ENCODE measurements at regions not wholly inside any gene's neighbourhood (a gene's known extent, or its start where the extent isn't known, plus 50 kb on each side); places are given as distances from the start of the nearest gene placed in this dataset.

DNA sequence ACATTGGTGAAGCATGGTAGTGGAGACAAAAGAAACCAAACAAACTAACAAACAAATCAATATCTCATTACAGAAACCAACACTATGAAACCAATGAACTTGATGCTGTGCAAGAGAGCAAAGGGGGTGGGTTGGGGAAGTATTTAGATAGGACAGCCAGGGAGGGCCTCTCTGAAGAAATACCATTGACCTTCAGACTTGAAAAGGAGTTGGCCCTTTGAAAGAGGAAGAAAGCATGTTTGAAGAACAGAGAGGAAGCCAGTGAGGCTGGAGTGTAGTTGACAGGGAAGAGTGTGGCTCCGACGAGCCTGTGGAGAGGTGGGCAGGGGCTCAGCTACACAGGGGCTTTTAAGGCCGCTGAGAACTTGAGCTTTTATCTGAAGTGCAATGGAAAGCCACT lies 151.0 kb upstream of the GATA6 start:
- TF ChIP-seq, protein P1, sequence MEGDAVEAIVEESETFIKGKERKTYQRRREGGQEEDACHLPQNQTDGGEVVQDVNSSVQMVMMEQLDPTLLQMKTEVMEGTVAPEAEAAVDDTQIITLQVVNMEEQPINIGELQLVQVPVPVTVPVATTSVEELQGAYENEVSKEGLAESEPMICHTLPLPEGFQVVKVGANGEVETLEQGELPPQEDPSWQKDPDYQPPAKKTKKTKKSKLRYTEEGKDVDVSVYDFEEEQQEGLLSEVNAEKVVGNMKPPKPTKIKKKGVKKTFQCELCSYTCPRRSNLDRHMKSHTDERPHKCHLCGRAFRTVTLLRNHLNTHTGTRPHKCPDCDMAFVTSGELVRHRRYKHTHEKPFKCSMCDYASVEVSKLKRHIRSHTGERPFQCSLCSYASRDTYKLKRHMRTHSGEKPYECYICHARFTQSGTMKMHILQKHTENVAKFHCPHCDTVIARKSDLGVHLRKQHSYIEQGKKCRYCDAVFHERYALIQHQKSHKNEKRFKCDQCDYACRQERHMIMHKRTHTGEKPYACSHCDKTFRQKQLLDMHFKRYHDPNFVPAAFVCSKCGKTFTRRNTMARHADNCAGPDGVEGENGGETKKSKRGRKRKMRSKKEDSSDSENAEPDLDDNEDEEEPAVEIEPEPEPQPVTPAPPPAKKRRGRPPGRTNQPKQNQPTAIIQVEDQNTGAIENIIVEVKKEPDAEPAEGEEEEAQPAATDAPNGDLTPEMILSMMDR (IDR thresholded peaks at IDR 0.05): no peak
- TF ChIP-seq POLR2A (IDR thresholded peaks at IDR 0.05): peak; percentile 24
- no peak for TF ChIP-seq POLR2AphosphoS5 (IDR thresholded peaks at IDR 0.05)
